GM12873 (cell line): ENCODE measurements at regions not wholly inside any gene's neighbourhood (a gene's known extent, or its start where the extent isn't known, plus 50 kb on each side); places are given as distances from the start of the nearest gene placed in this dataset.

Source experiments
- CTCF ChIP-seq: IDR thresholded peaks from 2 replicates; pipeline ENCODE4 v1.5.1; 2012; ENCODE audit warnings: low read depth, mild to moderate bottlenecking, moderate library complexity, low read length, control low read depth; ENCODE audit not compliant: insufficient read depth; ENCODE audit errors: missing control alignments

- TF ChIP-seq CTCF, result no peak
Measured at GRCh38 chr7:13827716-13828115, 161.8 kb downstream of the ETV1 start.

GRCh38 chr7:13829231-13829630, 160.2 kb downstream of the ETV1 start:
- no peak for TF ChIP-seq CTCF

GRCh38 chr7:13829914-13830900, 159.3 kb downstream of the ETV1 start:
- no peak for TF ChIP-seq CTCF

GRCh38 chr7:13832346-13832745, 157.1 kb downstream of the ETV1 start:
- TF ChIP-seq CTCF, result no peak

GRCh38 chr7:13834328-13834761, 155.1 kb downstream of the ETV1 start:
- no peak for TF ChIP-seq CTCF

- TF ChIP-seq CTCF, result no peak
Measured at GRCh38 chr7:13835442-13835841, 154.0 kb downstream of the ETV1 start.

GRCh38 chr7:13839063-13839462, 150.4 kb downstream of the ETV1 start:
- TF ChIP-seq CTCF, result no peak
